GM19023 (cell line): ENCODE measurements at regions not wholly inside any gene's neighbourhood (a gene's known extent, or its start where the extent isn't known, plus 50 kb on each side); places are given as distances from the start of the nearest gene placed in this dataset.

Experiments used
- ATAC-seq: cut with Tn5 transposase; IDR thresholded peaks from one replicate; pipeline ENCODE4 v1.9.1; 2021; ENCODE audit warnings: mild to moderate bottlenecking, moderate library complexity; ENCODE audit not compliant: unreplicated experiment

GRCh38 chr1:218863987-218864386, 309.7 kb upstream of the LYPLAL1 start:
- no peak for ATAC-seq

- no peak for ATAC-seq
Observed at GRCh38 chr1:218865591-218865990, 308.1 kb upstream of the LYPLAL1 start.

GRCh38 chr1:218866507-218866906, 307.2 kb upstream of the LYPLAL1 start:
- no peak for ATAC-seq

- no peak for ATAC-seq
Observed at GRCh38 chr1:218867066-218867465, 306.6 kb upstream of the LYPLAL1 start.

- no peak for ATAC-seq
Observed at GRCh38 chr1:218867941-218868626, 305.6 kb upstream of the LYPLAL1 start.

GRCh38 chr1:218869276-218869675, 304.4 kb upstream of the LYPLAL1 start:
- no peak for ATAC-seq

GRCh38 chr1:218872026-218872425, 301.7 kb upstream of the LYPLAL1 start:
- no peak for ATAC-seq

GRCh38 chr1:218872928-218873327, 300.8 kb upstream of the LYPLAL1 start:
- no peak for ATAC-seq

- ATAC-seq: no peak
Observed at GRCh38 chr1:218874313-218874712, 299.4 kb upstream of the LYPLAL1 start.

- no peak for ATAC-seq
Observed at GRCh38 chr1:218874801-218875400, 298.8 kb upstream of the LYPLAL1 start.

- ATAC-seq: no peak
Observed at GRCh38 chr1:218878369-218878768, 295.3 kb upstream of the LYPLAL1 start.

- ATAC-seq: no peak
Observed at GRCh38 chr1:218880484-218881060, 293.1 kb upstream of the LYPLAL1 start.

- no peak for ATAC-seq
Observed at GRCh38 chr1:218882454-218882853, 291.2 kb upstream of the LYPLAL1 start.

- no peak for ATAC-seq
Observed at GRCh38 chr1:218886101-218886871, 287.4 kb upstream of the LYPLAL1 start.

- no peak for ATAC-seq
Observed at GRCh38 chr1:218887141-218887925, 286.3 kb upstream of the LYPLAL1 start.

GRCh38 chr1:218890451-218890850, 283.2 kb upstream of the LYPLAL1 start:
- no peak for ATAC-seq

GRCh38 chr1:218891577-218891976, 282.1 kb upstream of the LYPLAL1 start:
- no peak for ATAC-seq

- ATAC-seq: no peak
Observed at GRCh38 chr1:218895064-218895587, 278.6 kb upstream of the LYPLAL1 start.

GRCh38 chr1:218896202-218896601, 277.5 kb upstream of the LYPLAL1 start:
- no peak for ATAC-seq

- no peak for ATAC-seq
Observed at GRCh38 chr1:218898921-218899320, 274.8 kb upstream of the LYPLAL1 start.

GRCh38 chr1:218900615-218901014, 273.1 kb upstream of the LYPLAL1 start:
- no peak for ATAC-seq
